Right lobe of liver (tissue), 6 donors: ENCODE measurements at regions not wholly inside any gene's neighbourhood (a gene's known extent, or its start where the extent isn't known, plus 50 kb on each side); places are given as distances from the start of the nearest gene placed in this dataset.

Experiments used
- ATAC-seq, 4 donors: fragments of 200-7000 bp; cut with Tn5 transposase; one replicate each; pipeline ENCODE4 v1.9.1; 2020; ENCODE audit warnings: mild to moderate bottlenecking in 4 of 4, moderate library complexity in 4 of 4
- DNase-seq, 3 donors: peaks; one replicate each; pipeline ENCODE4 v3.0.0-alpha.2; 2020
- H3K27ac ChIP-seq, 3 donors: fragments of 200-600 bp; one replicate each; pipeline ENCODE4 v1.8.0; 2022
- H3K27me3 ChIP-seq, 2 donors: fragments of 200-600 bp; one replicate each; pipeline ENCODE4 v1.8.0; 2022
- H3K36me3 ChIP-seq, 4 donors: fragments of 200-600 bp; sonication (generic) in 1 of 4; one replicate each; pipeline versions ENCODE4 v1.5.1 to v1.8.0; 2017 to 2022; ENCODE audit warnings: control low read depth in 1 of 4
- H3K4me1 ChIP-seq, 4 donors: fragments of 200-600 bp; sonication (generic) in 1 of 4; one replicate each; pipeline versions ENCODE4 v1.5.1 to v1.8.0; 2017 to 2022; ENCODE audit warnings: control low read depth in 1 of 4
- H3K4me3 ChIP-seq, 3 donors: fragments of 200-600 bp; one replicate each; pipeline ENCODE4 v1.8.0; 2022
- H3K9me3 ChIP-seq, 4 donors: fragments of 200-600 bp; sonication (generic) in 1 of 4; one replicate each; pipeline versions ENCODE4 v1.5.1 to v1.8.0; 2017 to 2022; ENCODE audit warnings: control low read depth in 1 of 4
- CTCF ChIP-seq, 4 donors: fragments of 200-600 bp in 3 of 4; fragments of 450-650 bp in 1 of 4; IDR thresholded peaks; one replicate each; pipeline versions ENCODE4 v1.5.1 to v1.8.0; 2016 to 2022; ENCODE audit warnings: antibody characterized with exemption in 4 of 4, mild to moderate bottlenecking in 2 of 4
- POLR2A ChIP-seq: fragments of 450-650 bp; IDR thresholded peaks from one replicate; pipeline ENCODE4 v1.6.1; 2017; ENCODE audit warnings: antibody characterized with exemption, mild to moderate bottlenecking
- WGBS: methylation state at CpG from one replicate; pipeline ENCODE4 v1.1.6; 2018; ENCODE audit warnings: low coverage, low lambda C conversion rate; ENCODE audit not compliant: insufficient coverage; ENCODE audit errors: missing lambda C conversion rate; 5-methylcytosine and 5-hydroxymethylcytosine counted together
- intact Hi-C, 2 donors: fragments of 100-400 bp; cut with DNase I; formaldehyde crosslinking; loops; one replicate each; pipeline versions ENCODE4 v1.11.2 to v1.14.1; 2022
- donor health status: DM: no; HTN: yes; CAD: no.
- donor health status: DM: no; HTN: no; CAD: no.
- donor health status: DM: no; HTN: no; CAD: no.
- donor health status: DM: no; HTN: yes; CAD: no.
- donor health status: DM: no; HTN: yes; CAD: no.

GRCh38 chr9:17863213-17863883 is 284.5 kb downstream of the SH3GL2 start:
- no peaks in the 10 kb centered on the region for H3K9me3 ChIP-seq
- ATAC-seq (no peak), DNase-seq (no peak)
- intact Hi-C loops = no loop called here
- H3K36me3 ChIP-seq = no peaks in the 10 kb centered on the region
- H3K4me3 ChIP-seq = no peak overlapping the region
- TF ChIP-seq POLR2A (no peak), CTCF (IDR thresholded peaks at IDR 0.05) (no peak)
- no peaks in the 10 kb centered on the region for H3K4me1 ChIP-seq
- H3K27ac ChIP-seq = no peak overlapping the region
- no peaks in the 10 kb centered on the region for H3K27me3 ChIP-seq
- WGBS = 67% methylated on average over 4 of the region's 4 CpGs

DNA sequence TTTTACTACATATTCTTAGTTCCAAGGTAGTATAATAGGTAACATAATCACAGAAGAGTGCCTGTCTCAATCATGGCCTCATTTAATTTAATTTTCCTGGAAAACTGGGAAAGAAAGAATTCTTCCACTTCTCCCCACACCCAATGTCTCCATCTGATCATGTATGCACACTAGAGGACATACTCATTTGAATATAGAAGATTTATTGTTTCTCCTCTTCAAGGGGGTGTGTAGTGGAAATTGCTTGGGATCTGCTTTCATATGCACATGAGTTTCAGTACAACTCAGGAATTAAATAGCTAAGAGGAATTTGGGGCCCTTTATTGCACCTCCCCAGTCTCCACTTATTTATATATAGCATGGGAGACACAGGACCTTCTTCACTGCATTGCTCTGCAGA is 285.1 kb downstream of the SH3GL2 start:
- intact Hi-C loops = no loop called here
- Histone ChIP-seq H3K4me3 (no peak overlapping the region), H3K9me3 (no peaks in the 10 kb centered on the region), H3K36me3 (no peaks in the 10 kb centered on the region), H3K27ac (no peak overlapping the region), H3K27me3 (no peaks in the 10 kb centered on the region), H3K4me1 (no peaks in the 10 kb centered on the region)
- DNase-seq (no peak), ATAC-seq (no peak)
- TF ChIP-seq POLR2A (no peak), CTCF (IDR thresholded peaks at IDR 0.05) (no peak)

- Histone ChIP-seq H3K4me3 (no peak overlapping the region), H3K36me3 (no peaks in the 10 kb centered on the region), H3K27ac (no peak overlapping the region), H3K9me3 (no peaks in the 10 kb centered on the region), H3K4me1 (no peaks in the 10 kb centered on the region), H3K27me3 (no peaks in the 10 kb centered on the region)
- intact Hi-C loops = no loop called here
- 83% methylated on average over 1 of the region's 1 CpG for WGBS
- TF ChIP-seq POLR2A (no peak), CTCF (IDR thresholded peaks at IDR 0.05) (no peak)
- DNase-seq (no peak), ATAC-seq (no peak)
These were observed 286.1 kb downstream of the SH3GL2 start for GRCh38 chr9:17864951-17865350.

- H3K27ac ChIP-seq = no peak overlapping the region
- 33% methylated on average over 1 of the region's 1 CpG for WGBS
- no peak for ATAC-seq
- H3K4me1 ChIP-seq = no peaks in the 10 kb centered on the region
- no peaks in the 10 kb centered on the region for H3K9me3 ChIP-seq
- no peaks in the 10 kb centered on the region for H3K36me3 ChIP-seq
- intact Hi-C loops = no loop called here
- H3K27me3 ChIP-seq = no peaks in the 10 kb centered on the region
- no peak for DNase-seq
- TF ChIP-seq POLR2A (no peak), CTCF (IDR thresholded peaks at IDR 0.05) (no peak)
- no peak overlapping the region for H3K4me3 ChIP-seq
These were observed 287.0 kb downstream of the SH3GL2 start for GRCh38 chr9:17865881-17866280.

DNA sequence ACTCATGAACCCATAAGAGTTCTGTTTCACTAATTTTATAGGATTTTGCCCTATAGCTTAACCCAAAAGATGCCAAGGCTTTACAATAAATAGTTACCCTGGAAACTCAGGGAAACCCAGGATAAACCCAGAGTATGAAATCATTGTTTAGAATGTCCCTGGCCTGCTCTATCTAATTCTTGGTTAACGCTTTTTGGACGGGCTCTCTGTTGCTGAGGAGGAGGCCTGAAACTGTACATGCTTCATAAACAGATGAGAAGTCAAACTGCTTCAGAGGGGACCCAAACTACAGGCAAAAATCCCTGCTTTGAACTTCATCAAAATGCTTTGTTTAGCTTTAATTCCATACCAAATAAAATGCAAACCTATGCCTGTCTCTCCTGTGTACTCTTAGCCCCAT is 291.9 kb downstream of the SH3GL2 start:
- intact Hi-C loops = no loop called here

More for the DNA sequence above, 291.9 kb downstream of the SH3GL2 start:
- DNase-seq = no peak
- Histone ChIP-seq H3K4me1 (no peaks in the 10 kb centered on the region), H3K27me3 (no peaks in the 10 kb centered on the region), H3K36me3 (no peaks in the 10 kb centered on the region), H3K4me3 (no peak overlapping the region), H3K27ac (no peak overlapping the region), H3K9me3 (no peaks in the 10 kb centered on the region)
- ATAC-seq = no peak
- WGBS = 72% methylated on average over 2 of the region's 2 CpGs
- TF ChIP-seq POLR2A (no peak), CTCF (IDR thresholded peaks at IDR 0.05) (no peak)
